ENCODE measurements at regions not wholly inside any gene's neighbourhood (a gene's known extent, or its start where the extent isn't known, plus 50 kb on each side); places are given as distances from the start of the nearest gene placed in this dataset.

- no peak for DNase-seq
Observed at GRCh38 chr2:64380853-64381527, 73.0 kb upstream of the LGALSL start.

GRCh38 chr2:64383016-64383591 is 70.9 kb upstream of the LGALSL start:
- DNase-seq = no peak

- DNase-seq = no peak
Observed at GRCh38 chr2:64383881-64384280, 70.1 kb upstream of the LGALSL start.

- no peak for DNase-seq
Observed at GRCh38 chr2:64386676-64387075, 67.3 kb upstream of the LGALSL start.

- DNase-seq = no peak
Observed at GRCh38 chr2:64390586-64390985, 63.4 kb upstream of the LGALSL start.

- no peak for DNase-seq
Observed at GRCh38 chr2:64391424-64391823, 62.5 kb upstream of the LGALSL start.

GRCh38 chr2:64391940-64392339 is 62.0 kb upstream of the LGALSL start:
- no peak for DNase-seq

- no peak for DNase-seq
Observed at GRCh38 chr2:64392529-64392928, 61.4 kb upstream of the LGALSL start.

GRCh38 chr2:64393383-64394010 is 60.5 kb upstream of the LGALSL start:
- DNase-seq = no peak

GRCh38 chr2:64394153-64394552 is 59.8 kb upstream of the LGALSL start:
- DNase-seq = no peak

GRCh38 chr2:64396001-64396400 is 58.0 kb upstream of the LGALSL start:
- no peak for DNase-seq

GRCh38 chr2:64396551-64396950 is 57.4 kb upstream of the LGALSL start:
- DNase-seq = no peak

- no peak for DNase-seq
Observed at GRCh38 chr2:64398516-64399129, 55.3 kb upstream of the LGALSL start.

- no peak for DNase-seq
Observed at GRCh38 chr2:64399521-64399920, 54.4 kb upstream of the LGALSL start.

GRCh38 chr2:64400105-64400728 is 53.7 kb upstream of the LGALSL start:
- DNase-seq = no peak

- DNase-seq = no peak
Observed at GRCh38 chr2:64400733-64401528, 53.0 kb upstream of the LGALSL start.

- no peak for DNase-seq
Observed at GRCh38 chr2:64401529-64401880, 52.5 kb upstream of the LGALSL start.

GRCh38 chr2:64402876-64403275 is 51.1 kb upstream of the LGALSL start:
- DNase-seq = no peak

GRCh38 chr2:64403426-64403825 is 50.5 kb upstream of the LGALSL start:
- DNase-seq = no peak

GRCh38 chr2:64404002-64404731 is 49.8 kb upstream of the LGALSL start:
- no peak for DNase-seq

Data from SIG-M5 (cell line).